GM12878 (cell line): ENCODE measurements at regions not wholly inside any gene's neighbourhood (a gene's known extent, or its start where the extent isn't known, plus 50 kb on each side); places are given as distances from the start of the nearest gene placed in this dataset.

ENCODE experiments used
- ATAC-seq: fragments of 200-7000 bp; cut with Tn5 transposase; 3 replicates; pipeline ENCODE4 v1.9.1; 2020; ENCODE audit warnings: mild to moderate bottlenecking, moderate library complexity
- BruUV-seq: library from RNA; stranded (reverse); fragments of 400-500 nt; replicated peaks from 2 replicates; lab custom pipeline; 2021; lab: Mats Ljungman, UMichigan
- CTCF ChIA-PET: fragments of 300-600 bp; sonication (Branson Sonifier 250); formaldehyde crosslinking; extraction: SDS; loops from one replicate; lab custom pipeline; 2021; ENCODE audit warnings: inconsistent platforms; lab: Yijun Ruan, JAX
- POLR2A ChIA-PET: fragments of 350-600 bp; formaldehyde crosslinking; extraction: SDS; loops from one replicate; lab custom pipeline; 2021; ENCODE audit warnings: inconsistent platforms; lab: Charles Lee
- RAD21 ChIA-PET: fragments of 300-600 bp; sonication (Branson Sonifier 250); formaldehyde crosslinking; loops from one replicate; lab custom pipeline; 2023; ENCODE audit warnings: antibody characterized with exemption; ENCODE audit not compliant: unreplicated experiment; lab: Charles Lee
- SMC1A ChIA-PET: fragments of 300-600 bp; sonication (Branson Sonifier 250); formaldehyde crosslinking; loops from one replicate; lab custom pipeline; 2023; ENCODE audit not compliant: unreplicated experiment, uncharacterized antibody; lab: Charles Lee
- DNase-seq: peaks from one replicate; pipeline ENCODE4 v3.0.0-alpha.2; 2011; ENCODE audit warnings: low read depth, low spot score
- FAIRE-seq: peaks from 3 replicates; lab custom pipeline; 2011; peaks lifted over from hg19 to GRCh38; lab: Jason Lieb, UNC
- H2AFZ ChIP-seq: 2 replicates; pipeline ENCODE4 v1.6.0; 2011; ENCODE audit warnings: low read depth, low read length, control low read depth; ENCODE audit not compliant: control insufficient read depth
- H3K27ac ChIP-seq: 2 replicates; pipeline ENCODE4 v1.5.1; 2011; ENCODE audit warnings: control low read depth; ENCODE audit not compliant: control insufficient read depth, insufficient read depth
- H3K27me3 ChIP-seq, 2 experiments: replicated peaks in 1 of 2; 2 replicates each; pipeline versions ENCODE4 v1.6.0 to v1.6.1; 2011; ENCODE audit warnings: low read length in 1 of 2; ENCODE audit not compliant: control insufficient read depth in 2 of 2, insufficient read depth in 2 of 2
- H3K36me3 ChIP-seq, 2 experiments: 2 replicates each; pipeline ENCODE4 v1.5.1; 2011; ENCODE audit warnings: low read length in 1 of 2; ENCODE audit not compliant: control insufficient read depth in 2 of 2, insufficient read depth in 2 of 2
- H3K4me1 ChIP-seq: 2 replicates; pipeline ENCODE4 v1.6.1; 2011; ENCODE audit warnings: mild to moderate bottlenecking, low read length, moderate library complexity, mixed read lengths; ENCODE audit not compliant: control insufficient read depth, insufficient read depth
- H3K4me2 ChIP-seq: 2 replicates; pipeline ENCODE4 v1.6.0; 2011; ENCODE audit warnings: control low read depth; ENCODE audit not compliant: control insufficient read depth, insufficient read depth
- H3K4me3 ChIP-seq: fragments of 200-600 bp; sonication (generic); 2 replicates; pipeline ENCODE4 v1.5.1; 2016
- H3K79me2 ChIP-seq: 2 replicates; pipeline ENCODE4 v1.6.0; 2011; ENCODE audit warnings: low read length; ENCODE audit not compliant: control insufficient read depth, insufficient read depth
- H3K9ac ChIP-seq: 2 replicates; pipeline ENCODE4 v1.8.0; 2011; ENCODE audit warnings: low read length, control low read depth, mixed read lengths; ENCODE audit not compliant: control insufficient read depth, insufficient read depth
- H3K9me3 ChIP-seq: replicated peaks from 3 replicates; pipeline ENCODE4 v1.5.1; 2011; ENCODE audit warnings: mild to moderate bottlenecking, low read length; ENCODE audit not compliant: control insufficient read depth, insufficient read depth
- H4K20me1 ChIP-seq: 2 replicates; pipeline ENCODE4 v1.6.0; 2011; ENCODE audit not compliant: control insufficient read depth, insufficient read depth
- BCL11A ChIP-seq: IDR thresholded peaks from 2 replicates; pipeline ENCODE4 v1.6.1; 2011; ENCODE audit warnings: low read depth, low read length
- CBX3 ChIP-seq: fragments of 200-600 bp; sonication (generic); IDR thresholded peaks from 2 replicates; pipeline ENCODE4 v1.6.1; 2016; ENCODE audit warnings: low read depth, borderline replicate concordance
- CBX5 ChIP-seq: sonication (generic); IDR thresholded peaks from 2 replicates; pipeline ENCODE4 v1.6.1; 2016; ENCODE audit warnings: low read depth, moderate library complexity, mild to moderate bottlenecking, inconsistent platforms
- CEBPZ ChIP-seq: fragments of 150-350 bp; IDR thresholded peaks from 2 replicates; pipeline ENCODE4 v1.6.1; 2016; ENCODE audit warnings: low read depth, low read length
- EGR1 ChIP-seq, 2 experiments: IDR thresholded peaks; 1 replicate in 1 of 2; 2 replicates in 1 of 2; pipeline ENCODE4 v1.6.1; 2011 to 2012; ENCODE audit warnings: low read depth in 2 of 2, low read length in 2 of 2, borderline replicate concordance in 1 of 2, mild to moderate bottlenecking in 1 of 2, moderate library complexity in 1 of 2
- IRF3 ChIP-seq: fragments of 450-650 bp; IDR thresholded peaks from 2 replicates; pipeline ENCODE4 v1.6.1; 2014; ENCODE audit warnings: mild to moderate bottlenecking
- NFYA ChIP-seq: IDR thresholded peaks from 2 replicates; pipeline ENCODE4 v1.6.1; 2011; ENCODE audit warnings: low read depth, mild to moderate bottlenecking, low read length, improper control_type of control experiment, borderline replicate concordance
- NRF1 ChIP-seq: conservative IDR thresholded peaks from 2 replicates; pipeline ENCODE4 v1.6.1; 2011; ENCODE audit warnings: mild to moderate bottlenecking, low read depth, low read length, improper control_type of control experiment
- PKNOX1 ChIP-seq: fragments of 450-650 bp; IDR thresholded peaks from 2 replicates; pipeline ENCODE4 v1.6.1; 2016; ENCODE audit warnings: mild to moderate bottlenecking
- POLR2AphosphoS2 ChIP-seq: IDR thresholded peaks from 2 replicates; pipeline ENCODE4 v1.6.1; 2011; ENCODE audit warnings: low read depth, mild to moderate bottlenecking, low read length, improper control_type of control experiment, moderate library complexity
- RELA ChIP-seq: fragments of 450-650 bp; IDR thresholded peaks from 2 replicates; pipeline ENCODE4 v1.8.0; 2014; ENCODE audit warnings: borderline replicate concordance; ENCODE audit not compliant: partially characterized antibody
- SIX5 ChIP-seq: IDR thresholded peaks from 2 replicates; pipeline ENCODE4 v1.6.1; 2011; ENCODE audit warnings: mild to moderate bottlenecking, low read depth, low read length, moderate library complexity; ENCODE audit not compliant: severe bottlenecking
- SP1 ChIP-seq: IDR thresholded peaks from one replicate; pipeline ENCODE4 v1.6.1; 2011; ENCODE audit warnings: low read depth, low read length
- ZBTB4 ChIP-seq: fragments of 450-650 bp; formaldehyde crosslinking; IDR thresholded peaks from 2 replicates; pipeline ENCODE4 v1.4.0; 2022; ENCODE audit warnings: mild to moderate bottlenecking, moderate library complexity
- in situ Hi-C: fragments of 300-500 bp; cut with MboI; formaldehyde crosslinking; loops from 9 replicates; pipeline ENCODE4 v1.14.3; 2018; ENCODE audit warnings: mixed read lengths
- intact Hi-C: fragments of 100-400 bp; cut with micrococcal nuclease; formaldehyde crosslinking; loops from one replicate; pipeline ENCODE4 v1.14.2; 2022; ENCODE audit not compliant: unreplicated experiment
- TF ChIP-seq, protein P1 (sequence below): IDR thresholded peaks from 2 replicates; pipeline ENCODE4 v1.6.1; 2011; ENCODE audit warnings: borderline replicate concordance, low read depth, mild to moderate bottlenecking, moderate library complexity, low read length; ENCODE audit not compliant: insufficient read depth, poor library complexity, severe bottlenecking

DNA sequence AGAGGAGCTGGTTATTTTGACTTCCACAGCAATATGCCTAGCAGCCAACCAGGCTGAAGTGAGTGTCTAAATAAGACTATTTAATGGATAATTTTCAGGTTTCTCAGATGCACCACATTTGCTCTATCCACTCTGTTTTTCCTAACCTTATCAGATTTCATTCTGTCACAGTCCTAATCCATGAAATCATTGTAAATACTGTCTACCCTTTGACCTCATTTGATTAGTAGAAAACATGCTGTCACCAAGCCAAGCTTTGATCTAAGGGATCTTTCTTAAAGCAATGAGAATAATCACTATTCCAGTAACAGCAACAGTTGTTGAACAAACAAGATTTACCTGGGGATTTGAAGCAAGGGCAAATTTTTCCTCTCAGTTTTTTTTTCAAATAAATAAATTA lies 595.6 kb downstream of the LTN1 start:
- Histone ChIP-seq H3K27ac (no peak overlapping the region), H3K9me3 (no peaks in the 10 kb centered on the region; the same call in 2 of the 3 replicates), H3K36me3 (no peaks in the 10 kb centered on the region), H3K4me1 (no peaks in the 10 kb centered on the region), H2AFZ (no peak overlapping the region), H3K27me3 (no peaks in the 10 kb centered on the region), H3K79me2 (no peaks in the 10 kb centered on the region), H4K20me1 (no peaks in the 10 kb centered on the region), H3K4me3 (no peak overlapping the region), H3K4me2 (no peak overlapping the region), H3K9ac (no peak overlapping the region)
- SMC1A ChIA-PET: no interaction called here
- no peak for ATAC-seq
- RAD21 ChIA-PET: no interaction called here
- BruUV-seq: no TSS peak
- in situ Hi-C loops: no loop called here
- DNase-seq: no peak
- POLR2A ChIA-PET: no interaction called here
- intact Hi-C loops: no loop called here
- no peak for FAIRE-seq
- CTCF ChIA-PET: no interaction called here
- TF ChIP-seq SIX5 (no peak), POLR2AphosphoS2 (no peak), NFYA (no peak), IRF3 (no peak), CBX3 (no peak), RELA (no peak), ZBTB4 (CRISPR knock-in tag) (no peak), NRF1 (no peak), PKNOX1 (no peak), EGR1 (IDR thresholded peaks at IDR 0.05; ENCODE audit: borderline replicate concordance in 1 of 2, low read depth in 2 of 2, low read length in 2 of 2) (no peak), SP1 (no peak), CBX5 (no peak), BCL11A (no peak), CEBPZ (no peak)
- TF ChIP-seq, protein P1, sequence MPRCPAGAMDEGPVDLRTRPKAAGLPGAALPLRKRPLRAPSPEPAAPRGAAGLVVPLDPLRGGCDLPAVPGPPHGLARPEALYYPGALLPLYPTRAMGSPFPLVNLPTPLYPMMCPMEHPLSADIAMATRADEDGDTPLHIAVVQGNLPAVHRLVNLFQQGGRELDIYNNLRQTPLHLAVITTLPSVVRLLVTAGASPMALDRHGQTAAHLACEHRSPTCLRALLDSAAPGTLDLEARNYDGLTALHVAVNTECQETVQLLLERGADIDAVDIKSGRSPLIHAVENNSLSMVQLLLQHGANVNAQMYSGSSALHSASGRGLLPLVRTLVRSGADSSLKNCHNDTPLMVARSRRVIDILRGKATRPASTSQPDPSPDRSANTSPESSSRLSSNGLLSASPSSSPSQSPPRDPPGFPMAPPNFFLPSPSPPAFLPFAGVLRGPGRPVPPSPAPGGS: no peak
